Dermis blood vessel endothelial cell (primary cell): ENCODE measurements at regions not wholly inside any gene's neighbourhood (a gene's known extent, or its start where the extent isn't known, plus 50 kb on each side); places are given as distances from the start of the nearest gene placed in this dataset.

ENCODE experiments used
- DNase-seq: peaks from one replicate; pipeline ENCODE4 v3.0.0; 2010

- DNase-seq = no peak
These were observed 50.3 kb upstream of the CXCL12 start for GRCh38 chr10:44435196-44435595.

- DNase-seq = no peak
These were observed 51.3 kb upstream of the CXCL12 start for GRCh38 chr10:44436240-44436639.

- DNase-seq = no peak
These were observed 53.1 kb upstream of the CXCL12 start for GRCh38 chr10:44437840-44438511.

- no peak for DNase-seq
These were observed 54.5 kb upstream of the CXCL12 start for GRCh38 chr10:44439239-44439957.

- no peak for DNase-seq
These were observed 55.0 kb upstream of the CXCL12 start for GRCh38 chr10:44439958-44440244.

- no peak for DNase-seq
These were observed 72.4 kb upstream of the CXCL12 start for GRCh38 chr10:44457259-44457658.

- DNase-seq = no peak
These were observed 73.9 kb upstream of the CXCL12 start for GRCh38 chr10:44458671-44459413.

- no peak for DNase-seq
These were observed 74.8 kb upstream of the CXCL12 start for GRCh38 chr10:44459671-44460070.

- DNase-seq = no peak
These were observed 75.5 kb upstream of the CXCL12 start for GRCh38 chr10:44460416-44460815.

- no peak for DNase-seq
These were observed 77.5 kb upstream of the CXCL12 start for GRCh38 chr10:44462338-44462914.

- DNase-seq = no peak
These were observed 78.7 kb upstream of the CXCL12 start for GRCh38 chr10:44463511-44464121.

GRCh38 chr10:44464503-44464902 lies 79.6 kb upstream of the CXCL12 start:
- no peak for DNase-seq

GRCh38 chr10:44465401-44466115 lies 80.7 kb upstream of the CXCL12 start:
- no peak for DNase-seq

- DNase-seq = no peak
These were observed 81.3 kb upstream of the CXCL12 start for GRCh38 chr10:44466236-44466635.

- no peak for DNase-seq
These were observed 82.2 kb upstream of the CXCL12 start for GRCh38 chr10:44467090-44467489.

GRCh38 chr10:44467900-44468299 lies 83.0 kb upstream of the CXCL12 start:
- DNase-seq = no peak

GRCh38 chr10:44468525-44468924 lies 83.6 kb upstream of the CXCL12 start:
- DNase-seq = no peak

- DNase-seq = no peak
These were observed 84.1 kb upstream of the CXCL12 start for GRCh38 chr10:44468965-44469364.

GRCh38 chr10:44470784-44471183 lies 85.9 kb upstream of the CXCL12 start:
- no peak for DNase-seq

- no peak for DNase-seq
These were observed 86.5 kb upstream of the CXCL12 start for GRCh38 chr10:44471410-44471809.

- DNase-seq = no peak
These were observed 88.2 kb upstream of the CXCL12 start for GRCh38 chr10:44473146-44473545.

GRCh38 chr10:44476409-44477045 lies 91.6 kb upstream of the CXCL12 start:
- DNase-seq = no peak
